ENCODE measurements at regions not wholly inside any gene's neighbourhood (a gene's known extent, or its start where the extent isn't known, plus 50 kb on each side); places are given as distances from the start of the nearest gene placed in this dataset.

- no peak overlapping the region for H3K4me3 ChIP-seq
- TF ChIP-seq POLR2AphosphoS5 (IDR thresholded peaks at IDR 0.05): no peak
- no peak for TF ChIP-seq CTCF (IDR thresholded peaks at IDR 0.05)
- no peak for TF ChIP-seq EP300 (IDR thresholded peaks at IDR 0.05)
- intact Hi-C loops (cut with DNase I): no loop called here
Observed at GRCh38 chr1:101164776-101165175, 72.0 kb upstream of the S1PR1 start.

DNA sequence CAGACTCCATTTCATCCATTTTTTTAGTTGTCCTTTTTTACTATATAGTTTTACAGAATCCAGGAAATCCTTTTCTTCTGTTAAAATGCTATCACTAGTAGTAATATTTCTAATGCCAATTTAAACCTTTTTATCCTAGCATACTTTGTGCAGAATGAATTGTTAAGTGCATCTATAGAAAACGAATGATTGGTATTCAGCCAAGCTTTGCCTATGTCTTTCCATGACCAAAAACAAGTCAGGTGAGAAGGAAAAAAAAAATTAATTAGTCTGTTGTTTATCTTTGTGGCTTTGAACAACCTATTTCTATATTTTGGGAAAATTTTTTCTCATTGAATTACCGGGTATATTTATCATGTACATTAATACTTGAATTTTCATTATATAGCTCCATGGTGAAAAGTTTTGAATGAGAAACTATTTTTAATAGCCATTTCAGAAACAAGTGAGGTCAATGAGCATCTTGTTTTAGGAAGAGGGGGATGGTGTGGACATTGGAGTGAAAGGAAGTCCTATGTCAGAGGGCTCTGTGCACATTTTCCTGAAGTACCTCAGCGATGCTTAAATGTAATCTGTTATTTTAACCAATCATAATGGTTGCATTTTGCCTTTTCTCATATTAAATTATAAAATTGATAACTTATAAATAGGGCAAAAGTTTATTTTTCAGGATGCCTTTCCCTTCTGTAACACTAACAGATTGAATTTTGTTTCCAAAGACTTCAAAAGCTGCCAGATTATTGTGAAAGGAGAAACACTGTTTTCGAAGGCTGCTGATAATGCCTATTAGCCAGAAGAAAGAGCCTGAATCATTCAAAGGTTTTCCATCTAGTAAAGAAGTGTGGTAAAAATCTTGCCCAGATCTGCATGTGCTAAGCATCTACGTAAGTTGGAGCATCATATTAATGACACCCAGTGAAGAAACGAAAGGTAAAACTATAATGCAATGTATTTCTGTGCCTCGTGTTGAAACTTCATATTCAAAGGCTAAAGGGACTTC lies 73.8 kb upstream of the S1PR1 start:
- peak in 1 of 4 donors; percentile 25 for TF ChIP-seq POLR2AphosphoS5 (IDR thresholded peaks at IDR 0.05)
- TF ChIP-seq POLR2A (IDR thresholded peaks at IDR 0.05): no peak
- TF ChIP-seq EP300 (IDR thresholded peaks at IDR 0.05): no peak
- Histone ChIP-seq H3K4me1 (no peaks in the 10 kb centered on the region), H3K27me3 (no peaks in the 10 kb centered on the region), H3K27ac (peak overlapping the region in 2 of 4 donors; percentile 15 to 26), H3K9me3 (no peaks in the 10 kb centered on the region), H3K4me3 (no peak overlapping the region), H3K36me3 (no peaks in the 10 kb centered on the region)
- DNase-seq: no peak
- intact Hi-C loops (cut with DNase I): no loop called here
- 83 to 89% methylated on average over 7 of the region's 7 CpGs for WGBS, 2 donors

More at GRCh38 chr1:101164776-101165175, 72.0 kb upstream of the S1PR1 start:
- WGBS, 2 donors: 76 to 83% methylated on average over 3 of the region's 3 CpGs
- no peaks in the 10 kb centered on the region for H3K9me3 ChIP-seq
- H3K27me3 ChIP-seq: no peaks in the 10 kb centered on the region
- H3K36me3 ChIP-seq: no peaks in the 10 kb centered on the region
- DNase-seq: no peak
- no peak overlapping the region for H3K27ac ChIP-seq
- no peaks in the 10 kb centered on the region for H3K4me1 ChIP-seq

GRCh38 chr1:101162300-101162699 lies 74.5 kb upstream of the S1PR1 start:
- Histone ChIP-seq H3K27ac (peak overlapping the region in 2 of 4 donors; percentile 15 to 26), H3K36me3 (no peaks in the 10 kb centered on the region), H3K27me3 (no peaks in the 10 kb centered on the region), H3K9me3 (no peaks in the 10 kb centered on the region), H3K4me1 (no peaks in the 10 kb centered on the region), H3K4me3 (no peak overlapping the region)
- DNase-seq: no peak
- intact Hi-C loops (cut with DNase I): no loop called here
- WGBS, 2 donors: 80 to 81% methylated on average over 3 of the region's 3 CpGs
- TF ChIP-seq POLR2A (IDR thresholded peaks at IDR 0.05) (no peak), CTCF (IDR thresholded peaks at IDR 0.05) (no peak), POLR2AphosphoS5 (IDR thresholded peaks at IDR 0.05) (no peak), EP300 (IDR thresholded peaks at IDR 0.05) (no peak)

DNA sequence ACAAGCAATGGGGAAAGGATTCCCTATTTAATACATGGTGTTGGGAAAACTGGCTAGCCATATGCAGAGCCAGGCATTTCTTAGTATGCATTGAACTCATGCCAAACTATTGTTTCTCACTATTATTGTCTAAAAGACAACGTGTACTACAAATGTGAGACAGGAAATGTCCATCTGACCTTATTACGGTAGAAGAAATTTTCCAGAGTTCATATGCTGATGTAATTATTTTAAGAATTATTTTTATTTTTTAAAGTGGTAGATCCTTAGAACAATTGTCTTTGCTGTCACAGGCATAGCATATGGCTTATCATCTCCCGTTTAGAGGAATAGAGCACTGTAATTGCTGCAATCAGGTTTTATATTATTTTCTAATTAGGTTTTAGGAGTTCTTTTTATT lies 75.2 kb upstream of the S1PR1 start:
- Histone ChIP-seq H3K27ac (peak overlapping the region in 1 of 4 donors; percentile 15), H3K4me3 (no peak overlapping the region), H3K9me3 (no peaks in the 10 kb centered on the region), H3K4me1 (no peaks in the 10 kb centered on the region), H3K27me3 (no peaks in the 10 kb centered on the region), H3K36me3 (no peaks in the 10 kb centered on the region)
- WGBS, 2 donors: 56 to 75% methylated on average over 3 of the region's 3 CpGs
- TF ChIP-seq POLR2A (IDR thresholded peaks at IDR 0.05) (no peak), POLR2AphosphoS5 (IDR thresholded peaks at IDR 0.05) (peak in 1 of 4 donors; percentile 36), CTCF (IDR thresholded peaks at IDR 0.05) (no peak), EP300 (IDR thresholded peaks at IDR 0.05) (peak in 1 of 4 donors; percentile 41)
- DNase-seq: no peak
- intact Hi-C loops (cut with DNase I): no loop called here

DNA sequence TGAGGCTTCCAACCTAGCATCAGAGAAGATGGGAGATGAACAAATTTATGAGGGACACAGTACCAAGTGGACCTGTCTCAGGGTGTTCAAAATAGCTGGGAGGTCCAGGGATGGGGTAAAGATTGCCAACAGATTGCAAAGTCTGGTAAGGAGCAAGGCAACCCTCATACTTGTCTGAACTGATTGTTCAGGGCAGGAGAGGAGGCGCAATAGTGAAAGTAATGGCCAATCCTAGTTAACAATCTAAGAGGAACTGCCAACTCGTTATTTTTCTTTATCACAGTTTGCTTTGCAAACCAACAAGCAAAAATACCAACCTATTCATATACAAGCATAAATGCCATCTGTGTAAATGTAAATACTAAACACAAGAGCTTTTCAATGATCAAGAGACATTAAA lies 78.4 kb upstream of the S1PR1 start:
- WGBS, 2 donors: 71 to 81% methylated on average over 2 of the region's 2 CpGs
- no peaks in the 10 kb centered on the region for H3K9me3 ChIP-seq
- intact Hi-C loops (cut with DNase I): no loop called here
- no peaks in the 10 kb centered on the region for H3K4me1 ChIP-seq
- H3K36me3 ChIP-seq: no peaks in the 10 kb centered on the region
- TF ChIP-seq EP300 (IDR thresholded peaks at IDR 0.05) (no peak), POLR2AphosphoS5 (IDR thresholded peaks at IDR 0.05) (no peak), CTCF (IDR thresholded peaks at IDR 0.05) (no peak), POLR2A (IDR thresholded peaks at IDR 0.05) (no peak)
- H3K27ac ChIP-seq: no peak overlapping the region
- no peaks in the 10 kb centered on the region for H3K27me3 ChIP-seq
- H3K4me3 ChIP-seq: no peak overlapping the region
- no peak for DNase-seq

Measured in sigmoid colon (tissue), 6 donors.